ENCODE measurements at regions not wholly inside any gene's neighbourhood (a gene's known extent, or its start where the extent isn't known, plus 50 kb on each side); places are given as distances from the start of the nearest gene placed in this dataset.

- Histone ChIP-seq H3K4me1 (ENCODE audit: insufficient read depth, low read length) (no peaks in the 10 kb centered on the region), H3K9me3 (ENCODE audit: control insufficient read depth in 1 of 2, insufficient read depth in 1 of 2, low read length in 2 of 2) (no peaks in the 10 kb centered on the region), H3K36me3 (ENCODE audit: insufficient read depth, low read length) (no peaks in the 10 kb centered on the region), H3K27me3 (ENCODE audit: control insufficient read depth in 1 of 2, insufficient read depth in 2 of 2, low read length in 2 of 2) (no peaks in the 10 kb centered on the region), H3K27ac (ENCODE audit: low read depth in 1 of 2, low read length in 2 of 2) (no peak overlapping the region), H3K4me3 (ENCODE audit: low read length) (no peak overlapping the region)
- Mint-ChIP-seq H3K36me3 (ENCODE audit: low read depth) (no peaks in the 10 kb centered on the region), H3K4me1 (ENCODE audit: low read depth) (no peaks in the 10 kb centered on the region), H3K27me3 (no peaks in the 10 kb centered on the region), H3K4me3 (no peak overlapping the region), H3K9me3 (no peaks in the 10 kb centered on the region), H3K27ac (no peak overlapping the region)
- DNase-seq (no peak), ATAC-seq (ENCODE audit: poor library complexity) (no peak)
- CTCF ChIA-PET = no interaction called here
- POLR2A ChIA-PET = no interaction called here
- TF ChIP-seq, protein P1, sequence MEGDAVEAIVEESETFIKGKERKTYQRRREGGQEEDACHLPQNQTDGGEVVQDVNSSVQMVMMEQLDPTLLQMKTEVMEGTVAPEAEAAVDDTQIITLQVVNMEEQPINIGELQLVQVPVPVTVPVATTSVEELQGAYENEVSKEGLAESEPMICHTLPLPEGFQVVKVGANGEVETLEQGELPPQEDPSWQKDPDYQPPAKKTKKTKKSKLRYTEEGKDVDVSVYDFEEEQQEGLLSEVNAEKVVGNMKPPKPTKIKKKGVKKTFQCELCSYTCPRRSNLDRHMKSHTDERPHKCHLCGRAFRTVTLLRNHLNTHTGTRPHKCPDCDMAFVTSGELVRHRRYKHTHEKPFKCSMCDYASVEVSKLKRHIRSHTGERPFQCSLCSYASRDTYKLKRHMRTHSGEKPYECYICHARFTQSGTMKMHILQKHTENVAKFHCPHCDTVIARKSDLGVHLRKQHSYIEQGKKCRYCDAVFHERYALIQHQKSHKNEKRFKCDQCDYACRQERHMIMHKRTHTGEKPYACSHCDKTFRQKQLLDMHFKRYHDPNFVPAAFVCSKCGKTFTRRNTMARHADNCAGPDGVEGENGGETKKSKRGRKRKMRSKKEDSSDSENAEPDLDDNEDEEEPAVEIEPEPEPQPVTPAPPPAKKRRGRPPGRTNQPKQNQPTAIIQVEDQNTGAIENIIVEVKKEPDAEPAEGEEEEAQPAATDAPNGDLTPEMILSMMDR (IDR thresholded peaks at IDR 0.05) = no peak
- intact Hi-C loops (cut with DNase I, micrococcal nuclease) = no loop called here
These were observed 340.3 kb upstream of the ZNF385D start for GRCh38 chr3:22091329-22091728.

- H3K36me3 ChIP-seq (ENCODE audit: insufficient read depth, low read length) = no peaks in the 10 kb centered on the region
- no peaks in the 10 kb centered on the region for H3K9me3 ChIP-seq (ENCODE audit: control insufficient read depth in 1 of 2, insufficient read depth in 1 of 2, low read length in 2 of 2)
- no peaks in the 10 kb centered on the region for H3K27me3 ChIP-seq (ENCODE audit: control insufficient read depth in 1 of 2, insufficient read depth in 2 of 2, low read length in 2 of 2)
- TF ChIP-seq, protein P1 (IDR thresholded peaks at IDR 0.05) = no peak
- intact Hi-C loops (cut with DNase I, micrococcal nuclease) = no loop called here
- CTCF ChIA-PET = no interaction called here
- H3K4me3 ChIP-seq (ENCODE audit: low read length) = no peak overlapping the region
- no peaks in the 10 kb centered on the region for H3K4me1 Mint-ChIP-seq (ENCODE audit: low read depth)
- no peak for DNase-seq
- H3K27me3 Mint-ChIP-seq = no peaks in the 10 kb centered on the region
- H3K9me3 Mint-ChIP-seq = no peaks in the 10 kb centered on the region
- ATAC-seq (ENCODE audit: poor library complexity) = no peak
- H3K36me3 Mint-ChIP-seq (ENCODE audit: low read depth) = no peaks in the 10 kb centered on the region
- POLR2A ChIA-PET = no interaction called here
- H3K27ac ChIP-seq (ENCODE audit: low read depth in 1 of 2, low read length in 2 of 2) = no peak overlapping the region
- H3K27ac Mint-ChIP-seq = no peak overlapping the region
- H3K4me3 Mint-ChIP-seq = no peak overlapping the region
- no peaks in the 10 kb centered on the region for H3K4me1 ChIP-seq (ENCODE audit: insufficient read depth, low read length)
These were observed 347.0 kb upstream of the ZNF385D start for GRCh38 chr3:22098021-22098420.

DNA sequence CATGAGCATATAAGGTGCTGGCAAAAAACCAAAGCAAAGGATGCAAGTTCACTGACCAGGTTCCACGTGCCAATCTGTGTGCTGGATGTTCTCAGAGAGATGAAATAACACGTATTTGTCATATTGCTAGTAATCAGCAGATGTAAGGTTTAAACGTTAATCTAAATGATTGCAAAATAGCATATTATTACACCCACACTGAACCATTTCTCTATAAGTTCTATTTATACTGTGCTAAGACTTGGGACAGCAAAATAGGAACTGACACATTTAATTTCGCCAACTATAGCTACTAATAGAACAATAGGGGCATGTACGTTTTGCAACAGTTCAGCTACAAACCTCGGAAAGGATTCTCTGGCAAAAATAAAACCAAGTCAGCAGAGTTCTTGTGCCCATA is 350.3 kb upstream of the ZNF385D start:
- no peak overlapping the region for H3K27ac ChIP-seq (ENCODE audit: low read depth in 1 of 2, low read length in 2 of 2)
- no peaks in the 10 kb centered on the region for H3K27me3 ChIP-seq (ENCODE audit: control insufficient read depth in 1 of 2, insufficient read depth in 2 of 2, low read length in 2 of 2)
- CTCF ChIA-PET = no interaction called here
- no peak overlapping the region for H3K4me3 ChIP-seq (ENCODE audit: low read length)
- no peaks in the 10 kb centered on the region for H3K9me3 ChIP-seq (ENCODE audit: control insufficient read depth in 1 of 2, insufficient read depth in 1 of 2, low read length in 2 of 2)
- Mint-ChIP-seq H3K27ac (no peak overlapping the region), H3K36me3 (ENCODE audit: low read depth) (no peaks in the 10 kb centered on the region), H3K27me3 (no peaks in the 10 kb centered on the region), H3K4me1 (ENCODE audit: low read depth) (no peaks in the 10 kb centered on the region), H3K4me3 (no peak overlapping the region), H3K9me3 (no peaks in the 10 kb centered on the region)
- POLR2A ChIA-PET = no interaction called here
- intact Hi-C loops (cut with DNase I, micrococcal nuclease) = no loop called here
- no peaks in the 10 kb centered on the region for H3K4me1 ChIP-seq (ENCODE audit: insufficient read depth, low read length)
- DNase-seq (no peak), ATAC-seq (ENCODE audit: poor library complexity) (no peak)
- TF ChIP-seq, protein P1 (IDR thresholded peaks at IDR 0.05) = no peak
- H3K36me3 ChIP-seq (ENCODE audit: insufficient read depth, low read length) = no peaks in the 10 kb centered on the region

Data from CD4-positive, alpha-beta T cell (primary cell).